Tibial artery (tissue), 4 donors: ENCODE measurements at regions not wholly inside any gene's neighbourhood (a gene's known extent, or its start where the extent isn't known, plus 50 kb on each side); places are given as distances from the start of the nearest gene placed in this dataset.

Source experiments
- DNase-seq, 2 donors: peaks; one replicate each; pipeline ENCODE4 v3.0.0-alpha.2; 2019
- H3K27ac ChIP-seq, 2 donors: fragments of 200-600 bp; sonication (generic) in 1 of 2; 1 replicate in 1 of 2; 2 replicates in 1 of 2; pipeline ENCODE4 v1.5.1; 2018 to 2019; ENCODE audit warnings: mild to moderate bottlenecking in 1 of 2
- H3K27me3 ChIP-seq, 2 donors: fragments of 200-600 bp; sonication (generic) in 1 of 2; one replicate each; pipeline versions ENCODE4 v1.5.1 to v1.6.0; 2016 to 2019
- H3K36me3 ChIP-seq, 3 donors: fragments of 200-600 bp; sonication (generic) in 2 of 3; one replicate each; pipeline ENCODE4 v1.5.1; 2016 to 2019; ENCODE audit warnings: mild to moderate bottlenecking in 2 of 3
- H3K4me1 ChIP-seq, 4 donors: fragments of 200-600 bp; sonication (generic) in 2 of 4; 1 replicate in 3 of 4; 2 replicates in 1 of 4; pipeline ENCODE4 v1.5.1; 2016 to 2019
- H3K4me3 ChIP-seq, 2 donors: fragments of 200-600 bp; sonication (generic) in 1 of 2; 1 replicate in 1 of 2; 2 replicates in 1 of 2; pipeline ENCODE4 v1.5.1; 2018 to 2019; ENCODE audit warnings: mild to moderate bottlenecking in 2 of 2
- H3K9me3 ChIP-seq, 3 donors: fragments of 200-600 bp; sonication (generic) in 1 of 3; one replicate each; pipeline ENCODE4 v1.5.1; 2016 to 2019
- CTCF ChIP-seq, 2 experiments: fragments of 200-600 bp in 1 of 2; fragments of 450-650 bp in 1 of 2; IDR thresholded peaks; one replicate each; pipeline ENCODE4 v1.5.1; 2017 to 2019; ENCODE audit warnings: antibody characterized with exemption in 2 of 2, mild to moderate bottlenecking in 1 of 2, moderate library complexity in 1 of 2
- intact Hi-C: fragments of 100-400 bp; cut with DNase I; formaldehyde crosslinking; loops from one replicate; pipeline ENCODE4 v1.15.0; 2023; ENCODE audit warnings: low total_unique reads

- TF ChIP-seq CTCF (IDR thresholded peaks at IDR 0.05): no peak
- no peak overlapping the region for H3K27ac ChIP-seq
- H3K4me1 ChIP-seq: peaks cover 0 to 91% (median 31%) of the 10 kb centered on the region in 4 donors
- intact Hi-C loops: no loop called here
- H3K4me3 ChIP-seq: no peak overlapping the region
- H3K9me3 ChIP-seq: no peaks in the 10 kb centered on the region
- DNase-seq: no peak
- H3K27me3 ChIP-seq: no peaks in the 10 kb centered on the region
- H3K36me3 ChIP-seq: no peaks in the 10 kb centered on the region
Observed at GRCh38 chr10:94107191-94107590, 113.5 kb downstream of the PLCE1 start.

- intact Hi-C loops: no loop called here
Observed at GRCh38 chr10:94108200-94108599, 114.5 kb downstream of the PLCE1 start.

GRCh38 chr10:94111367-94111766, 117.6 kb downstream of the PLCE1 start:
- H3K4me1 ChIP-seq: peaks cover 0 to 81% (median 23%) of the 10 kb centered on the region in 4 donors
- intact Hi-C loops: no loop called here
- H3K27me3 ChIP-seq: no peaks in the 10 kb centered on the region
- H3K9me3 ChIP-seq: no peaks in the 10 kb centered on the region
- no peaks in the 10 kb centered on the region for H3K36me3 ChIP-seq
- TF ChIP-seq CTCF (IDR thresholded peaks at IDR 0.05): no peak
- H3K27ac ChIP-seq: peak overlapping the region; percentile 69 to 77
- H3K4me3 ChIP-seq: no peak overlapping the region
- DNase-seq: no peak

More at GRCh38 chr10:94108200-94108599, 114.5 kb downstream of the PLCE1 start:
- Histone ChIP-seq H3K4me3 (no peak overlapping the region), H3K27ac (peak overlapping the region in 1 of 2 donors; percentile 10), H3K9me3 (no peaks in the 10 kb centered on the region), H3K27me3 (no peaks in the 10 kb centered on the region), H3K36me3 (no peaks in the 10 kb centered on the region), H3K4me1 (peaks cover 0 to 91% (median 26%) of the 10 kb centered on the region in 4 donors)
- no peak for TF ChIP-seq CTCF (IDR thresholded peaks at IDR 0.05)
- no peak for DNase-seq

DNA sequence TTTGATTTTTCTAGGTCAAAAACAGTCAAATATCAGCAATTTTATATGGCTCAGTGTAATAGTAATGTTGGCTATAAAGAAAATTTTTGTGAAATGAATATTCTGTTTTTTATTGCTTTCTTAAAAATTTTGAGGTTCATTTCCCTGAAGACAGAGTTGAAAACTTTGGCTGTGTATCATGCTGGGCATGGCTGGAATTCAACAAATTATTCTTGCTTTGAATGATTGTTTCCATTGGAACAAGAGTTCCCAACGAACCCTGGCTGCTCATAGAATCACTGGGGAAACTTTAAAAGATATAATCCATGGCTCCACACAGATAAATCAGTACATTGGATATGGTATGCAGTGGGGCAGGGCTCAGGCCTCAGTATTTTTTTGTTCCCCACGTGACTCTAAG, 118.6 kb downstream of the PLCE1 start:
- intact Hi-C loops: no loop called here
- no peak overlapping the region for H3K4me3 ChIP-seq
- H3K27me3 ChIP-seq: no peaks in the 10 kb centered on the region
- no peak for TF ChIP-seq CTCF (IDR thresholded peaks at IDR 0.05)
- DNase-seq: no peak
- H3K9me3 ChIP-seq: no peaks in the 10 kb centered on the region
- H3K4me1 ChIP-seq: peaks cover 0 to 72% (median 23%) of the 10 kb centered on the region in 4 donors
- no peaks in the 10 kb centered on the region for H3K36me3 ChIP-seq
- peak overlapping the region; percentile 44 to 77 for H3K27ac ChIP-seq

DNA sequence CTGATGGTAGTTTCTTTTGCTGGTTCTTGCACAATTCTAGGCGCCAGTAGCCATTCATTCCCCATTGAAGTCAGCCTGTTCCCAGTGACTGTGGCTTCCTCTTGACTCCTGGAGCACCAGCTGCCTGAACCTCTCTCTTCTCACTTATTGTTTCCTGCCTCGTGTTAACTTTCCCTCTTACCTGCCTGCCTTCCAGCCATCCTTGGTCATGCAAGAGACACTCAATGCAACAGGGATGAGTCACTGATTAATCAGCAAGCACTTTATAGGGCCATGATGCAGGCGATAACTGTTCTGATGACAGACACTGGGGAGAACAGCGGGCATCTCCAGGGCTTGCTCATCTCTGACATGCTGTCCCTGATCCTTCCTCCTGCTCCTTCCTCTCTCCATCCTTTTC, 122.0 kb downstream of the PLCE1 start:
- no peak for DNase-seq
- H3K36me3 ChIP-seq: no peaks in the 10 kb centered on the region
- H3K9me3 ChIP-seq: no peaks in the 10 kb centered on the region
- TF ChIP-seq CTCF (IDR thresholded peaks at IDR 0.05): no peak
- no peak overlapping the region for H3K4me3 ChIP-seq
- no peak overlapping the region for H3K27ac ChIP-seq
- H3K27me3 ChIP-seq: no peaks in the 10 kb centered on the region
- peaks cover 0 to 48% (median 19%) of the 10 kb centered on the region in 4 donors for H3K4me1 ChIP-seq
- intact Hi-C loops: no loop called here

GRCh38 chr10:94116848-94117247, 123.1 kb downstream of the PLCE1 start:
- intact Hi-C loops: no loop called here
- TF ChIP-seq CTCF (IDR thresholded peaks at IDR 0.05): no peak
- Histone ChIP-seq H3K36me3 (no peaks in the 10 kb centered on the region), H3K9me3 (no peaks in the 10 kb centered on the region), H3K27me3 (no peaks in the 10 kb centered on the region), H3K4me3 (no peak overlapping the region), H3K27ac (no peak overlapping the region), H3K4me1 (peaks cover 0 to 48% (median 10%) of the 10 kb centered on the region in 4 donors)
- DNase-seq: no peak
